Astrocyte (in vitro differentiated cells and primary cell): ENCODE measurements at regions not wholly inside any gene's neighbourhood (a gene's known extent, or its start where the extent isn't known, plus 50 kb on each side); places are given as distances from the start of the nearest gene placed in this dataset.

Experiments
- DNase-seq: peaks from one replicate; pipeline ENCODE4 v3.0.0-alpha.2; 2010; ENCODE audit warnings: low read depth
- FAIRE-seq: peaks from 2 replicates; lab custom pipeline; 2011; peaks lifted over from hg19 to GRCh38; lab: Jason Lieb, UNC
- H2AFZ ChIP-seq: 2 replicates; pipeline ENCODE4 v1.6.0; 2012; ENCODE audit warnings: low read depth, low read length, inconsistent platforms
- H3K27ac ChIP-seq: 2 replicates; pipeline ENCODE4 v1.5.1; 2011; ENCODE audit warnings: low read depth, low read length, inconsistent platforms
- H3K27me3 ChIP-seq: 2 replicates; pipeline ENCODE4 v1.6.0; 2011; ENCODE audit warnings: low read length, inconsistent platforms; ENCODE audit not compliant: insufficient read depth
- H3K36me3 ChIP-seq: 2 replicates; pipeline ENCODE4 v1.5.1; 2011; ENCODE audit warnings: low read length, inconsistent platforms; ENCODE audit not compliant: insufficient read depth
- H3K4me1 ChIP-seq: 2 replicates; pipeline ENCODE4 v1.5.1; 2011; ENCODE audit warnings: low read length, inconsistent platforms; ENCODE audit not compliant: insufficient read depth
- H3K4me2 ChIP-seq: 2 replicates; pipeline ENCODE4 v1.6.0; 2012; ENCODE audit warnings: low read length, inconsistent platforms
- H3K4me3 ChIP-seq: 2 replicates; pipeline ENCODE4 v1.5.1; 2011; ENCODE audit warnings: low read depth, mild to moderate bottlenecking, low read length, inconsistent platforms; ENCODE audit not compliant: insufficient read depth
- H3K79me2 ChIP-seq: 2 replicates; pipeline ENCODE4 v1.6.0; 2012; ENCODE audit warnings: mild to moderate bottlenecking, low read length, inconsistent platforms; ENCODE audit not compliant: insufficient read depth
- H3K9ac ChIP-seq: 2 replicates; pipeline ENCODE4 v1.6.0; 2012; ENCODE audit warnings: mild to moderate bottlenecking, low read length, inconsistent platforms
- H3K9me3 ChIP-seq: 2 replicates; pipeline ENCODE4 v1.5.1; 2012; ENCODE audit warnings: low read depth, mild to moderate bottlenecking, low read length, inconsistent platforms; ENCODE audit not compliant: insufficient read depth
- H4K20me1 ChIP-seq: 2 replicates; pipeline ENCODE4 v1.6.0; 2012; ENCODE audit warnings: low read length, inconsistent platforms; ENCODE audit not compliant: insufficient read depth
- H3K27ac Mint-ChIP-seq: one replicate; pipeline ENCODE4 v1.8.0; 2021; ENCODE audit warnings: mild to moderate bottlenecking, mixed read lengths; ENCODE audit not compliant: unreplicated experiment
- H3K27me3 Mint-ChIP-seq: one replicate; pipeline ENCODE4 v1.8.0; 2021; ENCODE audit warnings: low read depth, mixed read lengths; ENCODE audit not compliant: unreplicated experiment
- H3K36me3 Mint-ChIP-seq: one replicate; pipeline ENCODE4 v1.8.0; 2021; ENCODE audit warnings: low read depth, mixed read lengths; ENCODE audit not compliant: unreplicated experiment
- H3K4me1 Mint-ChIP-seq: one replicate; pipeline ENCODE4 v1.8.0; 2021; ENCODE audit warnings: low read depth, mixed read lengths; ENCODE audit not compliant: unreplicated experiment
- H3K4me3 Mint-ChIP-seq: one replicate; pipeline ENCODE4 v1.8.0; 2021; ENCODE audit warnings: mild to moderate bottlenecking, moderate library complexity, mixed read lengths; ENCODE audit not compliant: unreplicated experiment
- H3K9me3 Mint-ChIP-seq: one replicate; pipeline ENCODE4 v1.8.0; 2021; ENCODE audit warnings: mild to moderate bottlenecking, mixed read lengths; ENCODE audit not compliant: unreplicated experiment
- CTCF ChIP-seq: IDR thresholded peaks from 2 replicates; pipeline ENCODE4 v1.5.1; 2011; ENCODE audit warnings: low read depth, mild to moderate bottlenecking, inconsistent platforms, low read length, moderate library complexity; ENCODE audit not compliant: insufficient read depth
- EZH2 ChIP-seq: IDR thresholded peaks from 2 replicates; pipeline ENCODE4 v1.6.1; 2012; ENCODE audit warnings: mild to moderate bottlenecking, low read length, inconsistent platforms; ENCODE audit not compliant: insufficient read depth

- H3K27ac ChIP-seq, result no peak overlapping the region
- H2AFZ ChIP-seq, result no peak overlapping the region
- H4K20me1 ChIP-seq, result no peaks in the 10 kb centered on the region
- no peaks in the 10 kb centered on the region for H3K36me3 ChIP-seq
- H3K9ac ChIP-seq, result no peak overlapping the region
- H3K9me3 Mint-ChIP-seq, result peaks cover 10% of the 10 kb centered on the region
- no peak for TF ChIP-seq EZH2
- TF ChIP-seq CTCF, result no peak
- H3K36me3 Mint-ChIP-seq, result no peaks in the 10 kb centered on the region
- FAIRE-seq, result no peak
- H3K27ac Mint-ChIP-seq, result no peak overlapping the region
- no peaks in the 10 kb centered on the region for H3K27me3 ChIP-seq
- no peak for DNase-seq
- no peaks in the 10 kb centered on the region for H3K4me1 ChIP-seq
- H3K4me1 Mint-ChIP-seq, result no peaks in the 10 kb centered on the region
- H3K79me2 ChIP-seq, result no peaks in the 10 kb centered on the region
- no peaks in the 10 kb centered on the region for H3K27me3 Mint-ChIP-seq
- H3K4me2 ChIP-seq, result no peak overlapping the region
- H3K4me3 ChIP-seq, result no peak overlapping the region
- H3K4me3 Mint-ChIP-seq, result no peak overlapping the region
- no peaks in the 10 kb centered on the region for H3K9me3 ChIP-seq
Observed at GRCh38 chr3:55244247-55244646, 242.9 kb downstream of the WNT5A start.

- H2AFZ ChIP-seq, result no peak overlapping the region
- H3K27me3 ChIP-seq, result no peaks in the 10 kb centered on the region
- peaks cover 4% of the 10 kb centered on the region for H3K9me3 Mint-ChIP-seq
- DNase-seq (no peak), FAIRE-seq (no peak)
- no peaks in the 10 kb centered on the region for H3K36me3 Mint-ChIP-seq
- no peaks in the 10 kb centered on the region for H3K4me1 ChIP-seq
- no peaks in the 10 kb centered on the region for H4K20me1 ChIP-seq
- H3K27me3 Mint-ChIP-seq, result no peaks in the 10 kb centered on the region
- no peak overlapping the region for H3K27ac Mint-ChIP-seq
- H3K4me2 ChIP-seq, result no peak overlapping the region
- TF ChIP-seq EZH2 (no peak), CTCF (no peak)
- H3K4me3 Mint-ChIP-seq, result no peak overlapping the region
- H3K36me3 ChIP-seq, result no peaks in the 10 kb centered on the region
- no peak overlapping the region for H3K9ac ChIP-seq
- H3K4me1 Mint-ChIP-seq, result no peaks in the 10 kb centered on the region
- no peak overlapping the region for H3K4me3 ChIP-seq
- no peak overlapping the region for H3K27ac ChIP-seq
- no peaks in the 10 kb centered on the region for H3K79me2 ChIP-seq
- no peaks in the 10 kb centered on the region for H3K9me3 ChIP-seq
Observed at GRCh38 chr3:55243678-55244077, 243.4 kb downstream of the WNT5A start.

GRCh38 chr3:55242921-55243320 is 244.2 kb downstream of the WNT5A start:
- no peaks in the 10 kb centered on the region for H3K4me1 ChIP-seq
- H3K9me3 ChIP-seq, result no peaks in the 10 kb centered on the region
- H3K27ac ChIP-seq, result no peak overlapping the region
- no peak overlapping the region for H2AFZ ChIP-seq
- no peaks in the 10 kb centered on the region for H4K20me1 ChIP-seq
- no peaks in the 10 kb centered on the region for H3K36me3 ChIP-seq
- Mint-ChIP-seq H3K9me3 (peaks cover 2% of the 10 kb centered on the region), H3K4me1 (no peaks in the 10 kb centered on the region), H3K27ac (no peak overlapping the region), H3K27me3 (no peaks in the 10 kb centered on the region), H3K4me3 (no peak overlapping the region), H3K36me3 (no peaks in the 10 kb centered on the region)
- FAIRE-seq (no peak), DNase-seq (no peak)
- H3K4me3 ChIP-seq, result no peak overlapping the region
- no peak overlapping the region for H3K9ac ChIP-seq
- TF ChIP-seq CTCF (no peak), EZH2 (no peak)
- H3K27me3 ChIP-seq, result no peaks in the 10 kb centered on the region
- no peaks in the 10 kb centered on the region for H3K79me2 ChIP-seq
- H3K4me2 ChIP-seq, result no peak overlapping the region
